ENCODE measurements at regions not wholly inside any gene's neighbourhood (a gene's known extent, or its start where the extent isn't known, plus 50 kb on each side); places are given as distances from the start of the nearest gene placed in this dataset.

GRCh38 chr12:124456652-124457152 is 110.7 kb downstream of the NCOR2 start:
- no peak for DNase-seq (ENCODE audit: low read depth)
- no peak for TF ChIP-seq CTCF (IDR thresholded peaks at IDR 0.05; ENCODE audit: low read length, missing control alignments)
- no peak overlapping the region for H3K4me3 ChIP-seq (replicated peaks; ENCODE audit: low read depth, low read length)

- TF ChIP-seq CTCF (IDR thresholded peaks at IDR 0.05; ENCODE audit: low read length, missing control alignments) = no peak
- no peak overlapping the region for H3K4me3 ChIP-seq (replicated peaks; ENCODE audit: low read depth, low read length)
- DNase-seq (ENCODE audit: low read depth) = no peak
Measured at GRCh38 chr12:124456133-124456651, 111.2 kb downstream of the NCOR2 start.

GRCh38 chr12:124455336-124455735 is 112.1 kb downstream of the NCOR2 start:
- TF ChIP-seq CTCF (IDR thresholded peaks at IDR 0.05; ENCODE audit: low read length, missing control alignments) = no peak
- no peak overlapping the region for H3K4me3 ChIP-seq (replicated peaks; ENCODE audit: low read depth, low read length)
- no peak for DNase-seq (ENCODE audit: low read depth)

- DNase-seq (ENCODE audit: low read depth) = peak; percentile 24
- no peak for TF ChIP-seq CTCF (IDR thresholded peaks at IDR 0.05; ENCODE audit: low read length, missing control alignments)
- H3K4me3 ChIP-seq (replicated peaks; ENCODE audit: low read depth, low read length) = no peak overlapping the region
Measured at GRCh38 chr12:124454735-124455134, 112.7 kb downstream of the NCOR2 start.

GRCh38 chr12:124454352-124454725 is 113.1 kb downstream of the NCOR2 start:
- H3K4me3 ChIP-seq (replicated peaks; ENCODE audit: low read depth, low read length) = no peak overlapping the region
- TF ChIP-seq CTCF (IDR thresholded peaks at IDR 0.05; ENCODE audit: low read length, missing control alignments) = no peak
- DNase-seq (ENCODE audit: low read depth) = no peak

GRCh38 chr12:124453419-124454351 is 113.7 kb downstream of the NCOR2 start:
- H3K4me3 ChIP-seq (replicated peaks; ENCODE audit: low read depth, low read length) = no peak overlapping the region
- DNase-seq (ENCODE audit: low read depth) = peak; percentile 50
- TF ChIP-seq CTCF (IDR thresholded peaks at IDR 0.05; ENCODE audit: low read length, missing control alignments) = no peak

All from fibroblast of pulmonary artery (primary cell).